K562 (cell line): ENCODE measurements at regions not wholly inside any gene's neighbourhood (a gene's known extent, or its start where the extent isn't known, plus 50 kb on each side); places are given as distances from the start of the nearest gene placed in this dataset.
"Not testable (repeated sequence)": the region's sequence is repeated elsewhere in the genome, so short reads cannot be mapped to it uniquely, and the experiment has no call there.

Source experiments
- ATAC-seq: fragments of 200-7000 bp; cut with Tn5 transposase; 3 replicates; pipeline ENCODE4 v1.9.1; 2020; ENCODE audit warnings: moderate library complexity
- BruUV-seq: library from RNA; stranded (reverse); fragments of 400-500 nt; replicated peaks from 2 replicates; lab custom pipeline; 2021; lab: Mats Ljungman, UMichigan
- CTCF ChIA-PET: fragments of 300-600 bp; formaldehyde crosslinking; extraction: SDS; loops from one replicate; lab custom pipeline; 2021; ENCODE audit warnings: low intra/inter-chr PET ratio; lab: Yijun Ruan, JAX
- POLR2A ChIA-PET: fragments of 300-600, 350-650 bp; sonication (Branson Sonifier 250); formaldehyde crosslinking; extraction: SDS; loops from one replicate; lab custom pipeline; 2021; ENCODE audit warnings: antibody characterized with exemption, inconsistent platforms; lab: Yijun Ruan, JAX
- DNase-seq, 4 experiments: peaks; one replicate each; pipeline versions ENCODE4 v3.0.0 to v3.0.0-alpha.2; 2011 to 2018; ENCODE audit warnings: low spot score in 3 of 4, mixed read lengths in 3 of 4; ENCODE audit errors: extremely low read depth in 1 of 4
- FAIRE-seq: peaks from 2 replicates; lab custom pipeline; 2011; peaks lifted over from hg19 to GRCh38; lab: Jason Lieb, UNC
- H2AFZ ChIP-seq: 2 replicates; pipeline ENCODE4 v1.6.0; 2011; ENCODE audit warnings: low read depth, low read length, control low read depth, inconsistent platforms
- H3K27ac ChIP-seq: fragments of 200-600 bp; 3 replicates; pipeline ENCODE4 v1.8.0; 2011; ENCODE audit warnings: low read depth, mild to moderate bottlenecking, control low read depth, inconsistent platforms, low read length, moderate library complexity, mixed read lengths; ENCODE audit errors: extremely low read depth
- H3K27me3 ChIP-seq, 2 experiments: fragments of 300-600 bp in 1 of 2; 2 replicates in 1 of 2; 3 replicates in 1 of 2; pipeline versions ENCODE4 v1.6.0 to v1.8.0; 2011; ENCODE audit warnings: inconsistent platforms in 2 of 2, low read length in 2 of 2, mild to moderate bottlenecking in 1 of 2, mixed read lengths in 1 of 2, moderate library complexity in 1 of 2; ENCODE audit not compliant: control insufficient read depth in 2 of 2, insufficient read depth in 2 of 2
- H3K36me3 ChIP-seq: fragments of 300-600 bp; 3 replicates; pipeline ENCODE4 v1.8.0; 2011; ENCODE audit warnings: mild to moderate bottlenecking, low read length, inconsistent platforms; ENCODE audit not compliant: control insufficient read depth, insufficient read depth
- H3K4me1 ChIP-seq, 2 experiments: fragments of 200-600 bp in 1 of 2; replicated peaks in 1 of 2; 2 replicates in 1 of 2; 3 replicates in 1 of 2; pipeline versions ENCODE4 v1.5.1 to v1.8.0; 2011; ENCODE audit warnings: inconsistent platforms in 2 of 2, low read length in 2 of 2, mild to moderate bottlenecking in 1 of 2, mixed read lengths in 1 of 2, moderate library complexity in 1 of 2; ENCODE audit not compliant: control insufficient read depth in 2 of 2, insufficient read depth in 2 of 2
- H3K4me2 ChIP-seq: 2 replicates; pipeline ENCODE4 v1.6.1; 2011; ENCODE audit warnings: low read length, control low read depth, inconsistent platforms, mixed read lengths; ENCODE audit not compliant: insufficient read depth
- H3K4me3 ChIP-seq: fragments of 200-600 bp; sonication (generic), shearing (Covaris generic); 2 replicates; pipeline ENCODE4 v1.5.1; 2016; ENCODE audit warnings: control low read depth, inconsistent platforms
- H3K79me2 ChIP-seq: fragments of 200-600 bp; 3 replicates; pipeline ENCODE4 v1.8.0; 2011; ENCODE audit warnings: low read length, inconsistent platforms; ENCODE audit not compliant: control insufficient read depth, insufficient read depth
- H3K9ac ChIP-seq, 2 experiments: 2 replicates each; pipeline versions ENCODE4 v1.6.0 to v1.6.1; 2011; ENCODE audit warnings: low read depth in 2 of 2, low read length in 2 of 2, control low read depth in 1 of 2, inconsistent platforms in 1 of 2, mild to moderate bottlenecking in 1 of 2, mixed read lengths in 1 of 2; ENCODE audit not compliant: insufficient read depth in 1 of 2
- H3K9me1 ChIP-seq: one replicate; pipeline ENCODE4 v1.6.0; 2011; ENCODE audit warnings: inconsistent platforms, mild to moderate bottlenecking, low read length, moderate library complexity; ENCODE audit not compliant: control insufficient read depth, insufficient read depth
- H3K9me3 ChIP-seq: replicated peaks from 2 replicates; pipeline ENCODE4 v1.5.1; 2011; ENCODE audit warnings: low read depth, low read length, inconsistent platforms; ENCODE audit not compliant: control insufficient read depth, insufficient read depth
- H4K20me1 ChIP-seq: replicated peaks from 2 replicates; pipeline ENCODE4 v1.6.1; 2011; ENCODE audit warnings: low read length, inconsistent platforms, mixed read lengths; ENCODE audit not compliant: control insufficient read depth, insufficient read depth
- CEBPB ChIP-seq: fragments of 450-650 bp; IDR thresholded peaks from 2 replicates; pipeline ENCODE4 v1.6.1; 2016; ENCODE audit warnings: missing genetic modification characterization, missing compliant biosample characterization
- CEBPG ChIP-seq, 3 experiments: fragments of 200-800 bp in 1 of 3; sonication (Bioruptor generic) in 1 of 3; sonication (generic) in 1 of 3; formaldehyde crosslinking in 1 of 3; IDR thresholded peaks in 2 of 3; conservative IDR thresholded peaks in 1 of 3; 2 replicates each; pipeline versions ENCODE4 v1.6.1 to v1.8.0; 2016 to 2022; ENCODE audit warnings: missing compliant biosample characterization in 2 of 3, missing genetic modification characterization in 2 of 3, mild to moderate bottlenecking in 1 of 3, missing genetic modification reagents in 1 of 3
- DEAF1 ChIP-seq: fragments of 450-650 bp; formaldehyde crosslinking; IDR thresholded peaks from 2 replicates; pipeline ENCODE4 v1.4.0; 2020; ENCODE audit warnings: mild to moderate bottlenecking, moderate library complexity
- SRSF9 ChIP-seq: fragments of 200-400 bp; formaldehyde crosslinking; IDR thresholded peaks from 2 replicates; pipeline ENCODE4 v1.6.1; 2017; ENCODE audit warnings: low read depth, low read length, borderline replicate concordance
- ZNF695 ChIP-seq: fragments of 450-650 bp; formaldehyde crosslinking; IDR thresholded peaks from 2 replicates; pipeline ENCODE4 v1.4.0; 2020; ENCODE audit warnings: mild to moderate bottlenecking, moderate library complexity
- WGBS: fragments of 100-300 bp; shearing (Covaris generic); methylation state at CpG from one replicate; pipeline ENCODE4 v1.1.6; 2016; ENCODE audit warnings: low coverage, mixed read lengths; ENCODE audit not compliant: insufficient coverage; ENCODE audit errors: missing lambda C conversion rate; 5-methylcytosine and 5-hydroxymethylcytosine counted together
- in situ Hi-C: fragments of 300-500 bp; cut with MboI; formaldehyde crosslinking; loops from 4 replicates; pipeline ENCODE4 v1.15.0; 2018; ENCODE audit warnings: inconsistent platforms, mixed read lengths
- intact Hi-C: fragments of 100-400 bp; cut with micrococcal nuclease; formaldehyde crosslinking; loops from 2 replicates; pipeline ENCODE4 v1.14.2; 2022

DNA sequence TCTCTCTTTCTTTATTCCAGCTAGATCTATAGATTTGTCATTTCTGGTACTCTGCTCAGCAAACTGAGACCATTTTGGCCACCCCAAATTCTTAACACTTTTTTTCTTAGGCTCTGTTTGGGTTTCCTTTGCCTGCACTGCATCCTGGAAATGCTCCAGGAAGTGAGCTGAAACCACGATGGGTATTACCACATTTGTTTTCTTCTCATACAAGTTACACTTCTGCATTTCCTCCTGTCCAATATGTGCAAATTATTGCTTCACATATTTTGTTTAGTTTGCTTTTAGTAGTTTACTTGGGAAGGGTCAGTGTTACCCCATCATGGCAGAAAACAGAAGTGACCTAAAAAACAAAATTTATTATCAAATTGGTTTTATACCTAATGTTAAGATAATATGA lies 498.6 kb upstream of the GRIN3A start:
- Histone ChIP-seq H3K4me3 (no peak overlapping the region), H2AFZ (no peak overlapping the region), H4K20me1 (no peaks in the 10 kb centered on the region), H3K36me3 (no peaks in the 10 kb centered on the region), H3K4me1 (no peaks in the 10 kb centered on the region), H3K9me3 (no peaks in the 10 kb centered on the region), H3K27ac (no peak overlapping the region), H3K9ac (no peak overlapping the region), H3K27me3 (no peaks in the 10 kb centered on the region), H3K4me2 (no peak overlapping the region), H3K79me2 (no peaks in the 10 kb centered on the region), H3K9me1 (no peaks in the 10 kb centered on the region)
- ATAC-seq (no peak), DNase-seq (no peak), FAIRE-seq (no peak)
- WGBS = 0% methylated on average over 1 of the region's 1 CpG
- ChIA-PET POLR2A (no interaction called here), CTCF (no interaction called here)
- in situ Hi-C loops = no loop called here
- intact Hi-C loops = no loop called here
- no TSS peak for BruUV-seq
- TF ChIP-seq CEBPG (CRISPR knock-in tag; IDR thresholded peaks at IDR 0.05) (no peak), CEBPG (tag; conservative IDR thresholded peaks at IDR 0.05 in 1 of 2, IDR thresholded peaks at IDR 0.05 in 1 of 2) (0 out of 4 replicates have a peak, but pooled peaks of 1 of the 2 experiments have one; percentile 6), DEAF1 (no peak), ZNF695 (no peak), CEBPB (tag) (0 out of 2 replicates have a peak, but pooled peaks have one; percentile 18), SRSF9 (no peak)

DNA sequence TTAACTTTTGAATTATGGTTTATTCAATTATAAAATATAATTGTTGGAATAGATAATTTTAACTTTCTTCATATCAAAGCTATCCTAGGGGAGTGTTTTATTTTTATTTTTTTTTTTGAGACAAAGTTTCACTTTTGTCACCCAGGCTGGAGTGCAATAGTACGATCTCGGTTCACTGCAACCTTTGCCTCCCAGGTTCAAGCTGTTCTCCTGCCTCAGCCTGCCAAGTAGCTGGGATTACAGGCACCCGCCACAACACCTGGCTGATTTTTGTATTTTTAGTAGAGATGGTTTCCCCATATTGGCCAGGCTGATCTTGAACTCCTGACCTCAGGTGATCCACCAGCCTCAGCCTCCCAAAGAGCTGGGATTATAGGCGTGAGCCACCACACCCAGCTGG lies 489.0 kb upstream of the GRIN3A start:
- intact Hi-C loops, ATAC-seq, H3K27me3 ChIP-seq, H3K9me3 ChIP-seq, H4K20me1 ChIP-seq, CTCF ChIA-PET, FAIRE-seq, H3K36me3 ChIP-seq, H3K4me3 ChIP-seq, POLR2A ChIA-PET, H3K9ac ChIP-seq, H3K4me1 ChIP-seq, H2AFZ ChIP-seq, DNase-seq, H3K27ac ChIP-seq, H3K9me1 ChIP-seq, in situ Hi-C loops, BruUV-seq, H3K79me2 ChIP-seq, H3K4me2 ChIP-seq: not testable (repeated sequence)
- WGBS = 9% methylated on average over 4 of the region's 4 CpGs
